ENCODE measurements at regions not wholly inside any gene's neighbourhood (a gene's known extent, or its start where the extent isn't known, plus 50 kb on each side); places are given as distances from the start of the nearest gene placed in this dataset.

GRCh38 chr2:236823963-236824362, 254.3 kb downstream of the ACKR3 start:
- Mint-ChIP-seq H3K9me3 (peaks cover 5% of the 10 kb centered on the region), H3K4me1 (ENCODE audit: low read depth) (no peaks in the 10 kb centered on the region), H3K27me3 (ENCODE audit: insufficient read depth) (peaks cover 6% of the 10 kb centered on the region), H3K4me3 (no peak overlapping the region), H3K27ac (no peak overlapping the region), H3K36me3 (ENCODE audit: low read depth) (no peaks in the 10 kb centered on the region)
- no peak for TF ChIP-seq CTCF (IDR thresholded peaks at IDR 0.05)
- DNase-seq, result no peak

GRCh38 chr2:236824836-236825235, 255.2 kb downstream of the ACKR3 start:
- no peak overlapping the region for H3K4me3 Mint-ChIP-seq
- no peaks in the 10 kb centered on the region for H3K36me3 Mint-ChIP-seq (ENCODE audit: low read depth)
- H3K27ac Mint-ChIP-seq, result no peak overlapping the region
- H3K27me3 Mint-ChIP-seq (ENCODE audit: insufficient read depth), result peaks cover 6% of the 10 kb centered on the region
- TF ChIP-seq CTCF (IDR thresholded peaks at IDR 0.05), result no peak
- no peaks in the 10 kb centered on the region for H3K9me3 Mint-ChIP-seq
- no peak for DNase-seq
- no peaks in the 10 kb centered on the region for H3K4me1 Mint-ChIP-seq (ENCODE audit: low read depth)

- TF ChIP-seq CTCF (IDR thresholded peaks at IDR 0.05), result no peak
- no peak for DNase-seq
- Mint-ChIP-seq H3K9me3 (no peaks in the 10 kb centered on the region), H3K36me3 (ENCODE audit: low read depth) (no peaks in the 10 kb centered on the region), H3K27me3 (ENCODE audit: insufficient read depth) (peaks cover 4% of the 10 kb centered on the region), H3K4me1 (ENCODE audit: low read depth) (no peaks in the 10 kb centered on the region), H3K4me3 (no peak overlapping the region), H3K27ac (no peak overlapping the region)
These were observed 256.4 kb downstream of the ACKR3 start for GRCh38 chr2:236825989-236826510.

GRCh38 chr2:236826606-236827156, 257.1 kb downstream of the ACKR3 start:
- DNase-seq, result no peak
- TF ChIP-seq CTCF (IDR thresholded peaks at IDR 0.05), result no peak
- Mint-ChIP-seq H3K36me3 (ENCODE audit: low read depth) (no peaks in the 10 kb centered on the region), H3K4me3 (no peak overlapping the region), H3K4me1 (ENCODE audit: low read depth) (no peaks in the 10 kb centered on the region), H3K9me3 (no peaks in the 10 kb centered on the region), H3K27ac (no peak overlapping the region), H3K27me3 (ENCODE audit: insufficient read depth) (peaks cover 4% of the 10 kb centered on the region)

GRCh38 chr2:236827997-236828396, 257.7 kb upstream of the COPS8 start:
- no peak overlapping the region for H3K27ac Mint-ChIP-seq
- no peak for TF ChIP-seq CTCF (IDR thresholded peaks at IDR 0.05)
- no peaks in the 10 kb centered on the region for H3K4me1 Mint-ChIP-seq (ENCODE audit: low read depth)
- no peaks in the 10 kb centered on the region for H3K9me3 Mint-ChIP-seq
- no peak for DNase-seq
- no peak overlapping the region for H3K4me3 Mint-ChIP-seq
- peaks cover 2% of the 10 kb centered on the region for H3K27me3 Mint-ChIP-seq (ENCODE audit: insufficient read depth)
- no peaks in the 10 kb centered on the region for H3K36me3 Mint-ChIP-seq (ENCODE audit: low read depth)

GRCh38 chr2:236828820-236829219, 256.9 kb upstream of the COPS8 start:
- H3K4me3 Mint-ChIP-seq, result no peak overlapping the region
- peaks cover 2% of the 10 kb centered on the region for H3K27me3 Mint-ChIP-seq (ENCODE audit: insufficient read depth)
- H3K9me3 Mint-ChIP-seq, result no peaks in the 10 kb centered on the region
- H3K36me3 Mint-ChIP-seq (ENCODE audit: low read depth), result no peaks in the 10 kb centered on the region
- DNase-seq, result no peak
- no peak overlapping the region for H3K27ac Mint-ChIP-seq
- H3K4me1 Mint-ChIP-seq (ENCODE audit: low read depth), result no peaks in the 10 kb centered on the region
- no peak for TF ChIP-seq CTCF (IDR thresholded peaks at IDR 0.05)

All from HFFc6 (cell line).